ENCODE measurements at regions not wholly inside any gene's neighbourhood (a gene's known extent, or its start where the extent isn't known, plus 50 kb on each side); places are given as distances from the start of the nearest gene placed in this dataset.

GRCh38 chr5:13511442-13511841, 433.0 kb downstream of the DNAH5 start:
- no peak for DNase-seq (ENCODE audit: low read depth)
- TF ChIP-seq CTCF (IDR thresholded peaks at IDR 0.05; ENCODE audit: insufficient read depth, low read depth, low read length): no peak

GRCh38 chr5:13510616-13511015, 433.9 kb downstream of the DNAH5 start:
- no peak overlapping the region for H3K4me3 ChIP-seq (ENCODE audit: low read depth, low read length)
- no peak for DNase-seq (ENCODE audit: low read depth)
- TF ChIP-seq CTCF (IDR thresholded peaks at IDR 0.05; ENCODE audit: insufficient read depth, low read depth, low read length): no peak

More at GRCh38 chr5:13511442-13511841, 433.0 kb downstream of the DNAH5 start:
- H3K4me3 ChIP-seq (ENCODE audit: low read depth, low read length): no peak overlapping the region

- no peak overlapping the region for H3K4me3 ChIP-seq (ENCODE audit: low read depth, low read length)
- TF ChIP-seq CTCF (IDR thresholded peaks at IDR 0.05; ENCODE audit: insufficient read depth, low read depth, low read length): no peak
- no peak for DNase-seq (ENCODE audit: low read depth)
Measured at GRCh38 chr5:13508559-13508958, 435.9 kb downstream of the DNAH5 start.

- TF ChIP-seq CTCF (IDR thresholded peaks at IDR 0.05; ENCODE audit: insufficient read depth, low read depth, low read length): no peak
- H3K4me3 ChIP-seq (ENCODE audit: low read depth, low read length): no peak overlapping the region
- no peak for DNase-seq (ENCODE audit: low read depth)
Measured at GRCh38 chr5:13505326-13505725, 439.2 kb downstream of the DNAH5 start.

- DNase-seq (ENCODE audit: low read depth): no peak
- no peak for TF ChIP-seq CTCF (IDR thresholded peaks at IDR 0.05; ENCODE audit: insufficient read depth, low read depth, low read length)
- no peak overlapping the region for H3K4me3 ChIP-seq (ENCODE audit: low read depth, low read length)
Measured at GRCh38 chr5:13503017-13503416, 441.5 kb downstream of the DNAH5 start.

- DNase-seq (ENCODE audit: low read depth): no peak
- H3K4me3 ChIP-seq (ENCODE audit: low read depth, low read length): no peak overlapping the region
- no peak for TF ChIP-seq CTCF (IDR thresholded peaks at IDR 0.05; ENCODE audit: insufficient read depth, low read depth, low read length)
Measured at GRCh38 chr5:13501176-13501575, 443.3 kb downstream of the DNAH5 start.

- no peak overlapping the region for H3K4me3 ChIP-seq (ENCODE audit: low read depth, low read length)
- TF ChIP-seq CTCF (IDR thresholded peaks at IDR 0.05; ENCODE audit: insufficient read depth, low read depth, low read length): no peak
- DNase-seq (ENCODE audit: low read depth): no peak
Measured at GRCh38 chr5:13498279-13498678, 446.2 kb downstream of the DNAH5 start.

All from fibroblast of villous mesenchyme (primary cell).